ENCODE measurements at regions not wholly inside any gene's neighbourhood (a gene's known extent, or its start where the extent isn't known, plus 50 kb on each side); places are given as distances from the start of the nearest gene placed in this dataset.

GRCh38 chr7:25944777-25945515 is 207.1 kb upstream of the NFE2L3 start:
- no peak for TF ChIP-seq POLR2AphosphoS5 (IDR thresholded peaks at IDR 0.05; ENCODE audit: borderline replicate concordance, low read depth, low read length)
- no peak for TF ChIP-seq EZH2 (IDR thresholded peaks at IDR 0.05)

Data from SK-N-MC (cell line).